ENCODE measurements at regions not wholly inside any gene's neighbourhood (a gene's known extent, or its start where the extent isn't known, plus 50 kb on each side); places are given as distances from the start of the nearest gene placed in this dataset.

DNA sequence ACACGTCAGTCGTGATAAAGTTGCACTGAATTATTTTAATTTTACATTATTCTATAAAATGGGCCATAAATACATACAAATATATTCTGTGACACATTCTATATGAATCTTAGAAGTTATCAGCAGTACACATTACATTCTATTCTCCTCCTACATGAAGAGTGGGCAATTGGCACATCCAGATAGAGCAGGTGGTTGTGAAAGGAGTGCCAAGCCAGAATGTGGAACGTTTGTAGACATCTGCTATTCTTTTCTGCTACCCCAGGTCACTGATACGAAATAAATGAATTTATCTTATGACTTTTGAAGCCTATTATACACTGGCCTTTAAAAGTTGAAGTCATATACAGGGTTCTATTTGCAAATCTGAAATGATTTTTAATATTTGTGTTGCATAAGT is 373.2 kb downstream of the PCDH17 start:
- TF ChIP-seq ATF2 (CRISPR knock-in tag; IDR thresholded peaks at IDR 0.05; ENCODE audit: borderline replicate concordance, low read depth) (no peak), JUN (CRISPR knock-in tag; IDR thresholded peaks at IDR 0.05) (no peak), SP1 (CRISPR knock-in tag; conservative IDR thresholded peaks at IDR 0.05) (no peak)
- TF ChIP-seq, protein P1, sequence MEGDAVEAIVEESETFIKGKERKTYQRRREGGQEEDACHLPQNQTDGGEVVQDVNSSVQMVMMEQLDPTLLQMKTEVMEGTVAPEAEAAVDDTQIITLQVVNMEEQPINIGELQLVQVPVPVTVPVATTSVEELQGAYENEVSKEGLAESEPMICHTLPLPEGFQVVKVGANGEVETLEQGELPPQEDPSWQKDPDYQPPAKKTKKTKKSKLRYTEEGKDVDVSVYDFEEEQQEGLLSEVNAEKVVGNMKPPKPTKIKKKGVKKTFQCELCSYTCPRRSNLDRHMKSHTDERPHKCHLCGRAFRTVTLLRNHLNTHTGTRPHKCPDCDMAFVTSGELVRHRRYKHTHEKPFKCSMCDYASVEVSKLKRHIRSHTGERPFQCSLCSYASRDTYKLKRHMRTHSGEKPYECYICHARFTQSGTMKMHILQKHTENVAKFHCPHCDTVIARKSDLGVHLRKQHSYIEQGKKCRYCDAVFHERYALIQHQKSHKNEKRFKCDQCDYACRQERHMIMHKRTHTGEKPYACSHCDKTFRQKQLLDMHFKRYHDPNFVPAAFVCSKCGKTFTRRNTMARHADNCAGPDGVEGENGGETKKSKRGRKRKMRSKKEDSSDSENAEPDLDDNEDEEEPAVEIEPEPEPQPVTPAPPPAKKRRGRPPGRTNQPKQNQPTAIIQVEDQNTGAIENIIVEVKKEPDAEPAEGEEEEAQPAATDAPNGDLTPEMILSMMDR (IDR thresholded peaks at IDR 0.05): no peak

Measured in WTC11 (cell line).